OCI-LY7 (cell line): ENCODE measurements at regions not wholly inside any gene's neighbourhood (a gene's known extent, or its start where the extent isn't known, plus 50 kb on each side); places are given as distances from the start of the nearest gene placed in this dataset.

Experiments used
- BruUV-seq: library from RNA; stranded (reverse); fragments of 400-500 nt; replicated peaks from 2 replicates; lab custom pipeline; 2021; lab: Mats Ljungman, UMichigan
- CTCF ChIA-PET: fragments of 300-600 bp; sonication (Branson Sonifier 250); formaldehyde crosslinking; loops from one replicate; lab custom pipeline; 2022; ENCODE audit warnings: antibody characterized with exemption; ENCODE audit not compliant: unreplicated experiment; lab: Charles Lee
- POLR2A ChIA-PET: fragments of 300-600 bp; sonication (Branson Sonifier 250); formaldehyde crosslinking; loops from one replicate; lab custom pipeline; 2022; ENCODE audit warnings: antibody characterized with exemption; lab: Charles Lee
- DNase-seq: peaks from one replicate; pipeline ENCODE4 v3.0.0-alpha.2; 2015; ENCODE audit warnings: low spot score
- H2AFZ ChIP-seq: fragments of 200-600 bp; sonication (generic), shearing (Covaris generic); 2 replicates; pipeline ENCODE4 v1.6.1; 2014; ENCODE audit warnings: mild to moderate bottlenecking, antibody characterized with exemption, low read length, moderate library complexity
- H3K27ac ChIP-seq: fragments of 200-600 bp; sonication (generic); 2 replicates; pipeline ENCODE4 v1.5.1; 2014; ENCODE audit warnings: mixed run types, low read depth, mild to moderate bottlenecking, moderate library complexity, low read length, inconsistent platforms; ENCODE audit not compliant: poor library complexity, severe bottlenecking
- H3K36me3 ChIP-seq: fragments of 200-600 bp; sonication (generic); 2 replicates; pipeline ENCODE4 v1.6.1; 2014; ENCODE audit warnings: mild to moderate bottlenecking, antibody characterized with exemption, low read length, moderate library complexity, mixed read lengths; ENCODE audit not compliant: insufficient read depth
- H3K4me1 ChIP-seq: fragments of 200-600 bp; sonication (generic); 2 replicates; pipeline ENCODE4 v1.5.1; 2014; ENCODE audit warnings: mild to moderate bottlenecking, low read length; ENCODE audit not compliant: insufficient read depth, poor library complexity, severe bottlenecking
- H3K4me2 ChIP-seq: fragments of 200-600 bp; sonication (generic); 2 replicates; pipeline ENCODE4 v1.6.1; 2014; ENCODE audit warnings: mild to moderate bottlenecking, low read length
- H3K4me3 ChIP-seq: fragments of 200-600 bp; sonication (generic); 2 replicates; pipeline ENCODE4 v1.5.1; 2014; ENCODE audit warnings: mild to moderate bottlenecking, low read depth, low read length; ENCODE audit not compliant: poor library complexity, severe bottlenecking
- H3K79me2 ChIP-seq: fragments of 200-600 bp; sonication (generic); 2 replicates; pipeline ENCODE4 v1.6.1; 2016; ENCODE audit warnings: low read depth, mild to moderate bottlenecking, low read length, moderate library complexity, mixed read lengths; ENCODE audit not compliant: insufficient read depth
- H3K9me2 ChIP-seq: fragments of 200-600 bp; sonication (generic); 2 replicates; pipeline ENCODE4 v1.6.1; 2016; ENCODE audit warnings: mild to moderate bottlenecking, low read length, mixed read lengths; ENCODE audit not compliant: insufficient read depth
- H3K9me3 ChIP-seq: fragments of 200-600 bp; sonication (generic); 2 replicates; pipeline ENCODE4 v1.6.1; 2014; ENCODE audit warnings: mild to moderate bottlenecking, mixed run types, low read length, mixed read lengths
- H4K20me1 ChIP-seq: fragments of 200-600 bp; sonication (generic); 2 replicates; pipeline ENCODE4 v1.6.1; 2014; ENCODE audit warnings: mild to moderate bottlenecking, antibody characterized with exemption, low read length, moderate library complexity, mixed read lengths; ENCODE audit not compliant: insufficient read depth
- CTCF ChIP-seq: fragments of 200-600 bp; sonication (generic); conservative IDR thresholded peaks from 2 replicates; pipeline ENCODE4 v1.5.1; 2014; ENCODE audit warnings: mild to moderate bottlenecking, antibody characterized with exemption, low read length, moderate library complexity, mixed read lengths
- EZH2phosphoT487 ChIP-seq: fragments of 200-600 bp; sonication (generic); IDR thresholded peaks from 2 replicates; pipeline ENCODE4 v1.6.1; 2018; ENCODE audit warnings: low read depth, borderline replicate concordance, mild to moderate bottlenecking, mixed run types, antibody characterized with exemption, low read length, moderate library complexity, mixed read lengths
- intact Hi-C: fragments of 100-400 bp; cut with micrococcal nuclease; formaldehyde crosslinking; loops from one replicate; pipeline ENCODE4 v1.10.0; 2022; ENCODE audit not compliant: unreplicated experiment

- Histone ChIP-seq H3K36me3 (no peaks in the 10 kb centered on the region), H3K4me2 (no peak overlapping the region), H3K9me2 (no peaks in the 10 kb centered on the region), H4K20me1 (no peaks in the 10 kb centered on the region), H3K27ac (no peak overlapping the region), H3K4me3 (no peak overlapping the region), H3K4me1 (no peaks in the 10 kb centered on the region), H3K79me2 (no peaks in the 10 kb centered on the region), H2AFZ (no peak overlapping the region), H3K9me3 (no peaks in the 10 kb centered on the region)
- BruUV-seq = no TSS peak
- CTCF ChIA-PET = no interaction called here
- intact Hi-C loops = no loop called here
- TF ChIP-seq CTCF (no peak), EZH2phosphoT487 (no peak)
- no peak for DNase-seq
- POLR2A ChIA-PET = interaction anchor here (0.6 kb wide), 1 partner anchor 158 kb away, joined by 3 read pairs; no protein-coding TSS in a partner anchor
Observed at GRCh38 chr21:34279883-34280282, 83.9 kb upstream of the KCNE2 start.

- intact Hi-C loops = no loop called here
- no peak overlapping the region for H3K4me2 ChIP-seq
- ChIA-PET CTCF (no interaction called here), POLR2A (interaction anchor here (0.6 kb wide), 1 partner anchor 158 kb away, joined by 3 read pairs; no protein-coding TSS in a partner anchor)
- no peaks in the 10 kb centered on the region for H4K20me1 ChIP-seq
- H3K4me3 ChIP-seq = no peak overlapping the region
- no peaks in the 10 kb centered on the region for H3K9me3 ChIP-seq
- no peaks in the 10 kb centered on the region for H3K79me2 ChIP-seq
- H3K4me1 ChIP-seq = no peaks in the 10 kb centered on the region
- no peak overlapping the region for H2AFZ ChIP-seq
- TF ChIP-seq EZH2phosphoT487 (no peak), CTCF (no peak)
- no peaks in the 10 kb centered on the region for H3K36me3 ChIP-seq
- H3K27ac ChIP-seq = no peak overlapping the region
- no TSS peak for BruUV-seq
- no peaks in the 10 kb centered on the region for H3K9me2 ChIP-seq
- DNase-seq = no peak
Observed at GRCh38 chr21:34280389-34280795, 83.4 kb upstream of the KCNE2 start.

GRCh38 chr21:34280959-34281358 is 82.8 kb upstream of the KCNE2 start:
- H4K20me1 ChIP-seq = no peaks in the 10 kb centered on the region
- CTCF ChIA-PET = no interaction called here

More at GRCh38 chr21:34280959-34281358, 82.8 kb upstream of the KCNE2 start:
- Histone ChIP-seq H3K4me3 (no peak overlapping the region), H3K4me1 (no peaks in the 10 kb centered on the region), H3K4me2 (no peak overlapping the region), H3K27ac (no peak overlapping the region), H2AFZ (no peak overlapping the region), H3K79me2 (no peaks in the 10 kb centered on the region), H3K9me2 (no peaks in the 10 kb centered on the region), H3K36me3 (no peaks in the 10 kb centered on the region), H3K9me3 (no peaks in the 10 kb centered on the region)
- no TSS peak for BruUV-seq
- TF ChIP-seq CTCF = no peak
- no peak for TF ChIP-seq EZH2phosphoT487
- POLR2A ChIA-PET = no interaction called here
- intact Hi-C loops = no loop called here
- DNase-seq = no peak
